GM19372 (cell line): ENCODE measurements at regions not wholly inside any gene's neighbourhood (a gene's known extent, or its start where the extent isn't known, plus 50 kb on each side); places are given as distances from the start of the nearest gene placed in this dataset.

Source experiments
- ATAC-seq: cut with Tn5 transposase; IDR thresholded peaks from one replicate; pipeline ENCODE4 v1.9.1; 2021; ENCODE audit warnings: mild to moderate bottlenecking, low read depth, moderate library complexity; ENCODE audit not compliant: unreplicated experiment

- no peak for ATAC-seq
Measured at GRCh38 chr11:81104051-81104450, 1629.6 kb downstream of the FAM181B start.

DNA sequence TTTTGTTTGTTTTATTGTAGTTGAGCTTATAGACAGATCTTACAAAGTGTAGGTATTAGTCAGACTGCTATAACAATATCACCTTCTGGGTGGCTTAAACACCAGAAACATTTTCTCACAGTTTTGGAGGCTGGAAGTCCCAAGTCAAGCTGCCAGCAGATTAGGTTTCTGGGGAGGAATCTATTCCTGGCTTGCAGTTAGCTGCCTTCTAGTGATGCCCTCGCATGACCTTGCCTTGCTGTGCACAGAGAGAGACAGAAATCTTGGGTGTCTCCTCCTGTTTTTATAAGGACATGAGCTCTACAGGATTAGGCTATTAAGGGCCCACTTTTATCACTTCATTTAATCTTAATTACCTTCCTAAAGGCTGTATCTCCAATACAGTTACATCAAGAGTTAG, 1635.2 kb downstream of the FAM181B start:
- no peak for ATAC-seq

GRCh38 chr11:81092522-81092921, 1641.1 kb downstream of the FAM181B start:
- no peak for ATAC-seq

GRCh38 chr11:81089242-81089641, 1644.4 kb downstream of the FAM181B start:
- ATAC-seq = no peak

GRCh38 chr11:81080476-81080875, 1639.6 kb upstream of the TENM4 start:
- ATAC-seq = no peak

GRCh38 chr11:81072273-81072672, 1631.4 kb upstream of the TENM4 start:
- no peak for ATAC-seq

- ATAC-seq = no peak
Measured at GRCh38 chr11:81071606-81072005, 1630.8 kb upstream of the TENM4 start.

DNA sequence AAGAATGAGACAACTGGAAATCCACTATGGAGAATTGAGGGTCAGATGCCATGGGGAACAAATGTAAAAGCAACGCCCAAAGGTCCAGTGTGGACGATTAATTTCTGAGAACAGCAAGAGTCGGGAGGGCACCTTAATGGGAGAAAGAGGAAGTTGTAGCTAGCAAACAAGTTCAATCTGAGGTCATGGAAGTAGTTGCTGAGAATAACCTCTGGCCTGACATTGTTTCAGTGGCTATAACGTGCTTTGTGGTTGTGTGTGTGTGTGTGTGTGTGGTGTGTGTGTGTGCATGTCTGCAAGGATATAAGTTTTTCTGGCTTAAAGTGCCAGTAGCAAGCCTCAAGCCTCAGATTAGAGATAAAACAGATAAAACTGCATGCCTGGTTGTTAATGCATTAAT, 1630.1 kb upstream of the TENM4 start:
- peak; percentile 82 for ATAC-seq

DNA sequence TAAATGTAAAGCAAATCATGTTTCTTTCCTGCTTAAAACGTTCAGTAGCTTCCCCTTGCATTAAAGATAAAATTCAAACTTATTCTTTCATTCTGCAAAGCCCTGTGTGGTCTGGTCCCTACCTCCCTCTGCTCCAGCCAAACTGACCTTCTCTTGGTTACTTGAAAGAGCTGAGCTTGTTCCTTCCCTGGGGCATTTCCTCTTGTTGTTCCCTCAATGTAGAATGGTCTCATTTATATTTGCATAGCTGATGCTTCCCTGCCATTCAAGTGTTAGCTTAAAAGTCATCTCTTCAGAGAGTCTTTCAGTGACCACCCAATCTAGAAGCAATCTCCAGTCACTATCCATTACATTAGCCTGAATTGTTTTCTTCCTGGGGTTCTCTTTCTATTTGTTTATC, 1618.5 kb upstream of the TENM4 start:
- no peak for ATAC-seq

DNA sequence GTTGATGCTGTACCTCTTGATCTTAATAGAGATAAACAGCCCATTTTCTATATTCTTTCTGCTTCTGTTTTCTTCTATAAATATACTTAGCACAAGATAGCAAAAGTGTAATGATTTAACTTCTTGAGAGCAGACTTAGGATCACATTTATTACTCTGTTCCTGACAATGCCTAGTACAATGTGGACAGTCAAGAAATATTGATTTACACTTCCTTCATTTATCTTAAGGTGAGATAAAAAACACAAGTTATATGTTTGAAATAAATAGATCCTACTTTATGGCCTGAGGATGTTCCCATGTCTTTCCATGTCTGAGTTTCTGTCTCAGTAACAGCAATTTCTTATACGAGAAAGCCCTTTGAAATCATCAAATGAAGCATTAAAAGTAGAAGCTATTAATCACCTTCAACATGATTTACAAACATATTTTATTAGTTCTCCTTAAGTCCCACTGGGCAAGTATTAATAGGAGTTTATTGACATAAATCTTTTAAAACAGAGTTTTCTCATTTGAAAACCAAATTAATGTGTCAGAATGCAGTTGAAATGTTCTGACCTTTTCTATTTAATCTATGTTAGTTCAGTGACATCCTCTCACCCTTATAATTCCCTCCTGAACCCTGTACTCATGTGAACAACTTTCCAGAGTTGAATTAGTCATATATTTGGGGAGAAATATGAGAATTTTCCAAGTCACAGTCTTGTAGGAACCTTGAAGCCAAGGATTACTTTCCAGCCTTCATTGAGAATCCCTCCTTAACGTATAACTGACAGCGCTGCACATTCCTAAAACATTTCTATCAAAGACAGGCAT, 1611.7 kb upstream of the TENM4 start:
- no peak for ATAC-seq

DNA sequence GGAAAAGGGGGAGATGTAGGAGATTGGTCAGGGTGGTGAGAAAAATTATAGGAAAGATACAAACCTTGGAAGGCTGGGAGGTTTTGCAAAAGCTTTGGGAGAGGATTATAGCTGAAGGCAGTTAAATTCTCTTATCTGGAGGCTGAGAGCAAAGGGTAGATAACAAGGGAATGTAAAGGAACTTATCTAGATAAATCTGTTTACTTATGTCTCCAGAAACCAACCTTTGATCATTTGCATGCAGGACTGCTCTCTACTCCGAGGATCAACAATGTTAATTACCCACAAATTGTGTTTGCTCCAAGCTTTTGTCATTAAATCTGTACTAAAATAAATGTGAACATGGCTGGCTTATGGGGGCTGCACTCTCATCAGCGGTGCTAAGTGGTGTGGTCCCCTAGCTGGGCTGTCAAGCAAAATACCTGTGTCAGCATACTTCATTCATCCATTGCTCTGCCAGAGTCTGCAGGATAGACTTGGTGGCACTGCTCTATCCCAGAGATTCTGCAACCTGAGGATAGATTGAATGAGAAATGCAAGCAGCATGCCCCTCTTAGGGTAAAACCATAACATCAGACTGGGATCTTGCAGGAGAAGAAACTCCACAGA, 1599.2 kb upstream of the TENM4 start:
- ATAC-seq = no peak

GRCh38 chr11:81036168-81036870, 1595.5 kb upstream of the TENM4 start:
- no peak for ATAC-seq

DNA sequence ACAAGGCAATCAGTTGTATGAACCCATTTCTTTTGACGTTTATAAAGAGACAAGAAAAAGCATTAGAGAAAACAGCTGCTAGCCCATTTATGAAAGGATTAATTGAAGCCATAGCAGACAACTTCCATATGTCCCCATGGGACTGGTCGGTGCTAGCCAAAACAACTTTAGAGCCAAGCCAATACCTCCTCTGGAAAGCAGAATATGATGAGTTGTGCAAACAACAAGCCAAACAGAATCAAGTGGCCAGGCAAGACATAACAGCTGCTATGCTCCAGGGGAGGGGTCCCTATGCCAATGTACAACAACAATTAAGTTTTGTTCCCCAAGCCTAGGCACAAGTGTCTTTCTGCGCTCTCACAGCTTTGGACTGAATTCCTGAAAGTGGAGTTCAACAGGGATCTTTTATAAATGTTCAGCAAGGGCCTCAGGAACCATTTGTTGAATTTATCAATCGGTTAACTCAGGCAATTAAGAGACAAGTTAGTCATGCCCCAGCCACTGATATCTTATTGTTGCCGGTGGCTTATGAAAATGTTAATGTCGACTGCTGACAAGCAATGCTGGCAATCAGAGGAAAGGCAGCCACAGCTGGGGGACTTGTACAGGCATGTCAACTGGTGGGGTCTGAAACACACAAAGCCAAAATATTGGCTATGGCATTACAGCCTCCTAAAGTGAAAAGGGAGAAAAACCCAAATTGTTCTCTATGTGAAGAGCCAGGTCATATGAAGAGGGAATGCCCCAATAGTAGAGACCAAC, 1593.1 kb upstream of the TENM4 start:
- ATAC-seq = no peak

DNA sequence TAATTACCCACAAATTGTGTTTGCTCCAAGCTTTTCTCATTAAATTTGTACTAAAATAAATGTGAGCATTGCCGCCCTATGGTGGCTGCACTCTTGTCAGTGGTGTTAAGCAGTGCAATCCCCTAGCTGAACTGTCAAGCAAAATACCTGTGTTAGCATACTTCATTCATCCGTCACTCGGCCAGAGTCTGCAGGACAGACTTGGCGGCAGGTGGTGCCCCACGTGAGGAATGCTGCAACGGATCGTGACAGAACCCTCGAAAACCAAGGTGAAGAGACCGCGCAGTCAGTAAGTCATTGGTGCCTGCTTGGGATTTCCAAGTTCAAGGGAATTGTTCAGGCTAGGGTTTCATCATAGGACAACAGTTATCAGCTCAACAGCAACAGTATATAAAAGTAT, 1592.1 kb upstream of the TENM4 start:
- ATAC-seq = no peak

GRCh38 chr11:81030186-81030585, 1589.4 kb upstream of the TENM4 start:
- ATAC-seq = no peak

DNA sequence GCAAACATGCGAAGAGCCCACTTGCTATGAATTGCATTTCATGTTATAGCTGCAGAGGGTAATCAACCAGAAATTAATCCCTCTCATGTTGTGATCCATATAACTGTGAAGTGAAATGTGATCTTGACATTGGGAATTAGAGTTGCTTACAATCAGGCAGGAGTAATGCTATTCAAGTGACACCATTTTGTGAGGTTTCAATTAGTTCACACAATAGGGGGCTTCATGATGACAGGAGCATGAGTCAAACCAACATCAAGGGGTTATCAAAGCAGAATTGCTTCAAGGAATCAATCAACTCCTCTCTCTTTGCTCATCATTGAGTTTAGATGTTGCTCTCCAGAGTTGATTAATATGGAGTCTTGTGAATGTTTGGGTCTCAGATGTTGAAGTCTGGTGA, 1585.2 kb upstream of the TENM4 start:
- ATAC-seq = no peak

GRCh38 chr11:81022057-81022456, 1581.2 kb upstream of the TENM4 start:
- ATAC-seq = no peak

DNA sequence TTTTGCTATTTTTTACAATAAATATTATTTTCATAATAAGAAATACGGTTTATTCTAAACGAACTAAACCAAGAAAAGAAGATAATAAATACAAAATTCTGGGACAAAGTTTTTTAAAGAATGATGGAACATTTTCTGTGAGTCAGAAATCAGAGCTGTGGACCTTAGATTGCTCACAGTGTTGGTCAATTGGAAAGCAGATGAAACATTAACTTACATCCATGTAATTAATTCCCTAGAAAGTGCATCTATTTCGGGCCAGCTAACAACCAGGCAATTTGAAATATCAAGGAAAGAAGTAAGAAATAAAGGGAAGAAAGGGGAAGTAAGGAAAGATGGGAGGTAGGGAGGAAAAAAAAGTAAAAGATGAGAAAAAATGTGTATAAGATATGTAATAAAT, 1569.8 kb upstream of the TENM4 start:
- no peak for ATAC-seq

- ATAC-seq = no peak
Measured at GRCh38 chr11:81007046-81007445, 1566.2 kb upstream of the TENM4 start.

DNA sequence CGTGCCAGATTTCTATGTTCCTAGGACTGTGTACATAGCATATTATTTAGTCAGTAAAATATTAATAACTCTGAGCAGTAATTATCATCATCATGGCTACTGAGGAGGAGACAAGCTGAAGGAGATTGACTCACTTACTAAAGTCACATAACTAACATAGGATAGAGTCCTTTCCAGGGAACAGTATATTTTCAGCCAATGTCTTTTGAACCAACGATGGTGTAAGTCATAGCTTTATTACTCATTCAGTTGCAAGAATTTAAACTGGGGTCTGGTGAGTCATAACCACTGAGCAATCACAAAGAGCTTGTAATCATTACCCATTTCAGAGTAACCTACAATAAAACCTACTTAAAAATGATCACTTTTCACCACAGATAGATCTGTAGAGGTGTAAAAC, 1564.8 kb upstream of the TENM4 start:
- no peak for ATAC-seq

GRCh38 chr11:81004576-81004975, 1563.7 kb upstream of the TENM4 start:
- ATAC-seq = no peak
